GM21526 (cell line): ENCODE measurements at regions not wholly inside any gene's neighbourhood (a gene's known extent, or its start where the extent isn't known, plus 50 kb on each side); places are given as distances from the start of the nearest gene placed in this dataset.
"Not testable (repeated sequence)": the region's sequence is repeated elsewhere in the genome, so short reads cannot be mapped to it uniquely, and the experiment has no call there.

Source experiments
- ATAC-seq: cut with Tn5 transposase; IDR thresholded peaks from one replicate; pipeline ENCODE4 v1.9.1; 2021; ENCODE audit warnings: moderate library complexity; ENCODE audit not compliant: unreplicated experiment, low FRiP score

GRCh38 chr9:20242510-20243189 lies 379.6 kb downstream of the MLLT3 start:
- ATAC-seq = peak; percentile 95

- no peak for ATAC-seq
Observed at GRCh38 chr9:20240498-20240897, 381.8 kb downstream of the MLLT3 start.

- no peak for ATAC-seq
Observed at GRCh38 chr9:20238921-20239320, 383.4 kb downstream of the MLLT3 start.

DNA sequence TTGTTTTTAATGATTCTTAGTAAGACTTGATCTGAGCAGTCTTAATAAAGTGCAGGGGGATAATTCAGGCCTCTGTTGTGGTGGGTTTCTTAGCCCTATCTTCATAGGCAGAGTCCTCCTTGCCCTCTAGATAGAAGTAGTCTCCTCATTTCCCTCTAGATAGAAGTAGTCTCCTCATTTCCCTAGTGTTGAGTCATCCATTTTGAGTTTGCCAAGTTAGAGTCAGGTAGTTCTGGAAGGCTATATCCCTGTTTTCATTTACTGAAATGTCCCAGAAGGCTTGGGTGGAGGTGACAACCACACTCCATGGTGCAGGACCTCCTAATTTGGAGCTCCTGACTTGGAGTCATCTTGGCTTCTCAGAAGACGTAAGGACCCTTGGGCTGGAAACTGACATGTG lies 384.6 kb downstream of the MLLT3 start:
- ATAC-seq = no peak

- ATAC-seq = no peak
Observed at GRCh38 chr9:20236676-20237075, 385.6 kb downstream of the MLLT3 start.

DNA sequence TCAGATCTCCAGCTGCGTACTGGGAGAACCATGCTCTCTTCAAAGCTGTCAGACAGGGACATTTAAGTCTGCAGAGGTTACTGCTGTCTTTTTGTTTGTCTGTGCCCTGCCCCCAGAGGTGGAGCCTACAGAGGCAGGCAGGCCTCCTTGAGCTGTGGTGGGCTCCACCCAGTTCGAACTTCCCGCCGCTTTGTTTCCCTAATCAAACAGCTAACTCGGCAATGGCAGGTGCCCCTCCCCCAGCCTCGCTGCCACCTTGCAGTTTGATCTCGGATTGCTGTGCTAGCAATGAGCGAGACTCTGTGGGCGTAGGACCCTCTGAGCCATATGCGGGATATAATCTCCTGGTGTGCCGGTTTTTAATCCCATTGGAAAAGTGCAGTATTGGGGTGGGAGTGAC lies 387.1 kb downstream of the MLLT3 start:
- not testable (repeated sequence) for ATAC-seq

GRCh38 chr9:20228096-20228495 lies 394.2 kb downstream of the MLLT3 start:
- ATAC-seq = no peak

DNA sequence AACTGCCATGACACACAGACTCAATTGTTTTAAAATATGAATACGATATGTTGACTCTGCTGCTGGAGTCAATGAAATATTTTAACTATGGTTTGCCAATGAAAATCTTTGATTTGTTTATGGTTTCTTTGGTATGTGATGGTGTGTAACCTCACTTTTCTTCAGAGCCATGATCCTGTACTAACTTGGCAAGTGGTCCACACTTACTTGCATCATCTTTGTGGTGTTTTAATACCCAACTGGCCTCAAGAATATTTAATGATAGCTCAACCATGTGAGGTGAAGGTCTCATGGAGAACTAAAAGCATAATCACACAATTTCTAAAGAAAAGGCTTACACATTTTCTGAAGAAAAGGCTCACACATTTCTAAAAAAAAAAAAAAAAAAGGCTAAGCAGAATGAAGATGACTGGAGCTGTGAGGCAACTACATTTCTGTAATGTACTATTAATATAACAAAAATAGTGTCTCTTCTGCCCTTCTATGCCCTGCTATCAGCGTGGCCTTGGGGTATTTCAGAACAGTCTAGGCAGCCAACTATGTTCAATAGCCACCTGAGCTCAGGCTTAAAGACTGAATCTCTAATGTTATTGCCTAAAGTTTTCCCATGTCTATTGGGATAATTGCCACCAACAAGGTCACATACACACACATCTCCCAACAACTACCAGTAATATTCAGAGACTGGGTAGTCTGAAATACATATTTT lies 395.0 kb downstream of the MLLT3 start:
- ATAC-seq = no peak

- ATAC-seq = no peak
Observed at GRCh38 chr9:20226345-20226744, 396.0 kb downstream of the MLLT3 start.

- no peak for ATAC-seq
Observed at GRCh38 chr9:20225826-20226225, 396.5 kb downstream of the MLLT3 start.

DNA sequence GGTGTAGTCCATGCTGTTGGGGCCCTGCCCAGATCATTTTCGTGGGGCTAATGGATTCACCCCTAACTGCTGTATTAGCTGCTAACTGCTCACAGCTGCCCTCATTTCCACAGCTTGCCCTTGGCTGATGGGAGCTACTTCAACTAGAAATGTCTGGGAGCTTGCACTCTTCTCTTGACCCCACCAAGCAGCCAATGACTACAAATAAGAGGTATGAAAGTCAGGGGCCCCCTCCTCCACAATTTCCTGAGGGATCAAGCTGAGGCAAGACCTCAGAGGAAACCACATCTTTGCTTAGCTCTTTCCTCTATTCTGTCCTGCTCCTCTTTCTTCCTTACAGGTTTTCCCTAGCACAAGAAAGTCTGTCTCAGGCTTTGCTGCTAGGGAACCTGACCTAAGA lies 397.5 kb downstream of the MLLT3 start:
- ATAC-seq = no peak

- no peak for ATAC-seq
Observed at GRCh38 chr9:20220286-20220685, 402.0 kb downstream of the MLLT3 start.

DNA sequence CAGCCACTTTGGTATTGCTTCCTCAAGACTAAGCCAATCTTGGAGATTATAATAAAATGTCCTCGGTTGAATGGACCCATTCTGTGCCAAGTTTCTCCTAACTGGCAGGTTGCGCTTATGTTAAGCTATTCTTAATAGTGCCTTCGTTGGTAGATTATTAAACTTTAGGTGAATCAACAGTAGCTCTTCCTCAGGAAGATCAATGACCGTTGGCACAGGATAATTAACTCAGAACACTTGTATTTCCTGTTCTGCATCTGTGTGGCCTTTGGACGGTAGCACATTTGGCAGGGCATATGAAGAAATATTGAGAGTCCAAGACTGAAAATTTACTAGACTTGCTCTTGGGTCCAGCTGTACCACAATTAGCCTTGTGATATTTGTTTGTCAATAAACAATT lies 402.9 kb downstream of the MLLT3 start:
- no peak for ATAC-seq

DNA sequence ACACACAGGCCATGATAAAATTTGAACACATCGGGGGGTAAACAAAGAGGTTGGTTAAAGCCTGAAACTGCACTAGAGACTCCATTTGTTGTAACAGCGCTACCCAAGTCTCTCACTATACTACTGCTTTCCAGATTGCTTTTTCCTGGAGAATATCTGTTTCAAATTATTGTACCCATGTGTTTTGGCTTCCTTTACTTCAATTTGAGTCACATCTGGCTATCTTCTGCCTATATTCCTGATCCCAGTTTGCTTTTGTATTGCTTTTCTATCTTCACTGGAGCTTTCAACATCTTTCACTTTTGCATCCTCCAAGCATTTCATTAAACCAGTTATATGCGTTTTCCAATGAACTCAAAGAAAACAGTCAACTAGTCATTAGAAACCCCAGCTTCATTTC lies 404.7 kb downstream of the MLLT3 start:
- ATAC-seq = no peak

GRCh38 chr9:20216438-20216837 lies 405.9 kb downstream of the MLLT3 start:
- ATAC-seq = no peak

DNA sequence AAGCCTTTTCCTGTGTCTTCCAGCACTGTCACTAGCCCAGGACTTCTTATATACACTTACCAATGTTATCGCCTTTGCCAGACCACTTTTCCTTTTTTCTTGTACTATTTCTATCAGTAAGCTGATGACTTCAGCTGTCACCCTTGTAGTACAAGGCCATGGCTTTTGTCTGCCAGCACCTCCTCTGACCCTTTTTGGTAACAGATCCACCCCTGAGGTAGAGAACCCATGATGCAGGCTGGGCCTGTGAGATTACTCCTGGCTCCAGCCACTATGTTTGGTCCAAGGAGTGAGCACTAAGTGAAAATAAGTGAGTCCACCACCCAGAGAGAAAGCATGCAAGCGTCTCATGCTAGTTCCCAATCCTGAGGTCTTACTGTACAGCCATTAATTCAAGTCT lies 406.7 kb downstream of the MLLT3 start:
- ATAC-seq = no peak

- no peak for ATAC-seq
Observed at GRCh38 chr9:20212806-20213205, 409.5 kb downstream of the MLLT3 start.

- no peak for ATAC-seq
Observed at GRCh38 chr9:20209391-20210340, 412.6 kb downstream of the MLLT3 start.

GRCh38 chr9:20208961-20209371 lies 413.3 kb downstream of the MLLT3 start:
- no peak for ATAC-seq

DNA sequence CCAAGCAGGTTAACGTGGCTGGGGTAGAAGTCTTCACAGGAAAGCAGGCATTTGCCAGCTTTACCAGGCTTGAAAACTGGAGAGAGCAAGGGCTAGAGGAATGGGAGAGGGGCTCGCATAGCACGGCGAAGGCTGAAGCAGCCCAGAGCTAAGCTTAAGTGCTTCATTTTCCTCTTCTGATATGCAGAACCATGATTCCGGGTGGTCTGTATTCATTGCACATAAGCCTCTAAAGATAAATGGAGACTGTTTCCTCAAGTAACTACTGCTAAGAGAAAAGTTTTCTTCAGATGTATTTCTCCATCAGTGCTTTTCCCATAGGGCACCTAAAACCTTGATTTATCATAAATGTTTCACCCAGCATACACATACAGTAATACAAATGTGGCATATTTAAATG lies 414.1 kb downstream of the MLLT3 start:
- ATAC-seq = no peak

GRCh38 chr9:20207176-20207575 lies 415.1 kb downstream of the MLLT3 start:
- no peak for ATAC-seq
